Astrocyte of the hippocampus (primary cell): ENCODE measurements at regions not wholly inside any gene's neighbourhood (a gene's known extent, or its start where the extent isn't known, plus 50 kb on each side); places are given as distances from the start of the nearest gene placed in this dataset.

Experiments
- DNase-seq: peaks from one replicate; pipeline ENCODE4 v3.0.0; 2011; ENCODE audit warnings: low read depth, low spot score

- no peak for DNase-seq
Measured at GRCh38 chr3:64998317-64998716, 310.5 kb upstream of the ADAMTS9 start.

DNA sequence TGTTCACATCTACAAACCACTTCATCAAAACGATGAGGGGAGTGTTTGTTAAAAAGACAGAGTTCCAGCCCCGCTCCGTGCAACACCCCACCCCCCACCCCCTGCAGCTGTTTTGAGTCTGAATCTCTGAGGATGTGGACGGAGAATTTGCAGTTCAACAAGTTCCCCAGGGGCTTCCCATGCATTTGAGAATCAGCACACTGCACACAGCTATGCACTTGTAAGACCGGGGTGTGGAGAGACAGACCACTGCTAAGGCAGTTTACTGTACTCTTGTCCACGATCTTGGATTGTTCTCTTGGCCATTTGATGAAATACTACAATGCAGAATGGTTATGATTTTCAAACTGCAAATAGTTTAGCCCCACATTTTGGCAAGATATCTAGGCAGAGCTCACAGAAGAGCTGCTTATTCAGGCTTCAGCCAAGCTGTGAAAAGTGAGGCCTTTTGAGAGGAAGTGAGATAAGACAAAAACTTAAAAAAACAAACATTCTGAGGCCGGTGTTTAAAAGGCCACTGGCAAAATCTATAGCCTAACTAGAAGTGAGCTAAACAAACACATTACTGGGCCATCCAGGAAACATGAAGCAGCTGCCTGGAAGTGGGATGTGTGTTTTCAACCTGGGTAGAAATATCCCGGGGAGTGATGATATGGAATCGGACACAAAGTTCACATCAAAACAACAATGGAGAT is 308.2 kb upstream of the ADAMTS9 start:
- DNase-seq, result peak; percentile 26

- DNase-seq, result no peak
Measured at GRCh38 chr3:64993781-64994180, 306.0 kb upstream of the ADAMTS9 start.

DNA sequence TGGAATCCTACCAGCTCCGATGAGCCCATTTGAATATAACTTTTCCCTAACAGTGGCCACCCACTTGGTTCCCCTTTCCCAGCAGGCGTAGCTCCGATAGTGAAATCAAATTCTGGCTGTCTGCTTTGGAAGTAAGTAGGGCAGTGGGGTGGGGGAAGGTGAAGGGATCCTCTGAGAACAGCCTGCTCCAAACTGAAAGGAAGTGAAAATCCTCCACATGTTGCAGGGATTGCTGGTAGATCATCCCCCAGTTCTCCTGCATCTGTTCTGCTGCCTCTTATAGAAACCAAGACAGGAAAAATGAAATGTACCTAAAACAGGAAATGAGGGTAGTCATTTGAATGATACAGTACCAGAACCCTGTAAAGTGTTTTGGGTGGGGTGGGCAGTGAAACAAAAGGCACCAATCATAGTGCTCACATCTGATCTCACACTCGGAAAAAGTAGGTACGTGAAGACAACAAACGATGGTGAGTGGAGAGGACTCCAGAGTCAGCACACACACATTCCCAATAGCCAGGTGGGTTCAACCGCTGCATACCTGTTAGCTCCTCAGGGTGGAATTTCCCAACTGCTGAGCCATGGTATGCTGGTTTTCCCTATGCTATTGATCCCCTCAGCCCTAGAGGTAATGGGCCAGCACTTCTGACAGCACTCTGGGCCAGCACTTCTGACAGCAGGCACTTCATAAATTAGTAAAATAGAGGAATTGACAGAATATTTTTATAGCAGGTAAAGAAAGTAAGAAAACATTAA is 304.9 kb upstream of the ADAMTS9 start:
- DNase-seq, result no peak

- no peak for DNase-seq
Measured at GRCh38 chr3:64988188-64988587, 300.4 kb upstream of the ADAMTS9 start.

- no peak for DNase-seq
Measured at GRCh38 chr3:64987726-64988125, 299.9 kb upstream of the ADAMTS9 start.

GRCh38 chr3:64985072-64985471 is 297.3 kb upstream of the ADAMTS9 start:
- DNase-seq, result no peak

DNA sequence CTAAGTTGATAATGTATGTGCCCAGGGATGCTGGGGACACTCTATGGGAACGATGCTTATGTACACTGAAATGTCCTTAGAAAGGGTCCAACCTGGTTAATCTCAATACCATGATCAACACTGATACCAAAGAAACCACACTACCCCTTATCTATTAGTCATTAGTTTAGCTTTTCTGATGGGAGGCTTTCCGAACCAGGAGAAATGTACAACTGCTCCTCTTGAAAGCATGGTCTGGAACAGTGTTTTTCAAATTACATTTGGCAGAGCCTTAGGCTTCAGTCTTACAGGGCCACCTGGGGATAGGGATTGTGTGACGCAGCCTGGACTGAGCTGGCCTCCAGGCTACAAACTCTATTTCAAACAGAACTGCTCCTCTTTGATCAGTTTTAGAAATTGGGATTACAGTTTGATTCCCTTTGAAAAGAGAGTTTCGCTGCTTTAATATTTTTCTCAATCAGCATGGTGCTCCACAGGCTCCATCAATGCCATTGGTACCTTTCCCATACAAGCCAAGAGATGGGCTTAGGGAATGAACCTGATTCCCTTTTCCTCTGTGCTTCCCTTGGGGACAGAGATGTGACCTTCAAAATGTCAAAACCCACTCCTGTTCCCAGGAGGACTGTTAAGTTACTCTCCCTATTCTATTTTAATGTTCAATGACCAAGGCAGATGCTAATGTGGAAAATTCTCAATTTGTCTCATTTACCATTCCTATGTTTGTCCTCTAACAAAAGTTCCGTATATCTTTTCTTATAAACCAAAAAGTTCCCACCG is 296.0 kb upstream of the ADAMTS9 start:
- DNase-seq, result no peak

GRCh38 chr3:64977308-64978100 is 289.7 kb upstream of the ADAMTS9 start:
- peak; percentile 89 for DNase-seq

- DNase-seq, result no peak
Measured at GRCh38 chr3:64976456-64976855, 288.7 kb upstream of the ADAMTS9 start.

- DNase-seq, result peak; percentile 69
Measured at GRCh38 chr3:64975147-64975546, 287.3 kb upstream of the ADAMTS9 start.

DNA sequence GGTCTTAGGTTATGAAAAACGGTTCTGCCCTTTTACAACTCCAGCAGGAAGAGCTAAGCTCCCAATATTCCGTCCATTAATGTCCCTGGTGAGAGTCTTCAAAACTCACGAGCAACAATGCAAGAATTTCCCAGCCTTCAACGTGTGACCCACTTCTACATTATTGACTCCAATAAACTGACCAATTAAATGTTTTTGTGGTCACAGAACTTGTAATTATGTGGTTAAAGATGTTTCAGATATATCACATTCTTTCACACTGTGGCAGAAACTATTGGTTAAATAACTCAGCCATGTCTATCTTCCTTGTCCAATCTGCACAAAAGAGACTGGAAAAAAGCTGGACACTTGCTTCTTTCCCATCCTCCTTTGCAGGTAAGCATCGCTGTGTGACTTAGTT is 286.6 kb upstream of the ADAMTS9 start:
- no peak for DNase-seq

DNA sequence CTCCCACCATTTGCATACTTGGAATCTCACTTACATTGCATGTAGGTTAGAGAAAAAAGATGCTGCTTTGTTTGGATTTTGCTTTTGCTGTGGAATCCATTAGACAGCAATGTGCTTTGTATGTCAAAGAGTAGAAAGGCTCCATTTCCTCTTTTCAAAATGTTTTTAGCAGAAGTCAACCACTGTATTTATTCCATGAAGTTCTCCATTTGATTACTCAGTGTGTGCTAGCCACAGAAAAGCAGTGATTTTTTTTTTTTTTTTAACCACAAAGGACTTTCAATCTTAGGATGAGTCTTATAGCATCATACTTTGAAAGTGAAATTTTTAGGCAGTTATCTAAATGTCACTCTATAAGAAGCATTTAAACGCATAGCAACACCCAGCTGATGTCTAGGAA is 285.0 kb upstream of the ADAMTS9 start:
- no peak for DNase-seq

- DNase-seq, result no peak
Measured at GRCh38 chr3:64971602-64972001, 283.8 kb upstream of the ADAMTS9 start.

- no peak for DNase-seq
Measured at GRCh38 chr3:64970634-64971033, 282.8 kb upstream of the ADAMTS9 start.

DNA sequence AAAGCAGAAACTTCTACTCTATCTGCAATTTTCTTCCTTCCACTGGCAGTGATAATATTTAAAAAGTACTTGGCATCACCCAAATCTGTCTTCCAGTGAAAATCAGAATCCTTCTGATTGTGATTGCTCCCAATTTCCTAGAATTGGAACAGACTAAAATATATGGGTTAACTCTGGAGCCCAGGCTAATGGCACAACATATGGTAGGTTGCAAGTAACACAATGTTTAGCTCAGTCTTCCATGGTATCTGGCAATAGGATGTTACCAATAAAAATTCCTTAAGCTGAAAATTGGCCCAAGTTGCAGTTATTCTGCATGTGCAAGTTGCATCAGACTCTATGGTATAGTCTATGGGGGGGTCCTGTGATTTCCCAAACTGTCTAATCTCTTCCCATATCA is 273.5 kb upstream of the ADAMTS9 start:
- DNase-seq, result no peak

DNA sequence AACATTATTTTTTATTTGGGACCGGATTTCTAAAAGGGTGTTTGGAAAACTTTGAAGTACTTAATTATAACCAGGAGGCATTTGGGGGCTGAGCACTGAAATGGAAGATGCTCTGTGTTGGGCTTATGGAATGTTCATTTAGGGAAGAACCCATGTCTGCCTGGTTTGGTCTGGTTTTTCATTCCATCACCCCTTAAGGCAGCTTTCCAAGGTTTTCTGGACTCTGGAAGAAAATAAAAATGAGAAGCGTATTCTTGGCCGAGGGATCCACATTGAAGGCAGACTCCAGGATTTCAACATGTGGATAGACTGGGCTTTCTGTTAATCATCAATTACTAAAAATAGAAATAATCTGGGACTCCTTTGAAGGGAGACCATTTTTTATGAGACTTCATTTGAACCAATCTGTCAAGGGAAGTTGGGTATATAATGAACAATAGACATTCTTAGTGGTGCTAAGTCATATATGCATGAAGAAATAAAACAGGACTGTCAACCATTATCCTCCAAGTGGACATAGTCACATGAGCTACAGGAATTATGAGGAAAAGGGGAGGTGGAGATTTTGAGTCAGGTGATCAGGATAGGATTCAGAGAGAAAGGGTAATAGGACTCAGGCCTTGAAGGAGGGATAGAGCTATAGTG is 270.5 kb upstream of the ADAMTS9 start:
- no peak for DNase-seq

DNA sequence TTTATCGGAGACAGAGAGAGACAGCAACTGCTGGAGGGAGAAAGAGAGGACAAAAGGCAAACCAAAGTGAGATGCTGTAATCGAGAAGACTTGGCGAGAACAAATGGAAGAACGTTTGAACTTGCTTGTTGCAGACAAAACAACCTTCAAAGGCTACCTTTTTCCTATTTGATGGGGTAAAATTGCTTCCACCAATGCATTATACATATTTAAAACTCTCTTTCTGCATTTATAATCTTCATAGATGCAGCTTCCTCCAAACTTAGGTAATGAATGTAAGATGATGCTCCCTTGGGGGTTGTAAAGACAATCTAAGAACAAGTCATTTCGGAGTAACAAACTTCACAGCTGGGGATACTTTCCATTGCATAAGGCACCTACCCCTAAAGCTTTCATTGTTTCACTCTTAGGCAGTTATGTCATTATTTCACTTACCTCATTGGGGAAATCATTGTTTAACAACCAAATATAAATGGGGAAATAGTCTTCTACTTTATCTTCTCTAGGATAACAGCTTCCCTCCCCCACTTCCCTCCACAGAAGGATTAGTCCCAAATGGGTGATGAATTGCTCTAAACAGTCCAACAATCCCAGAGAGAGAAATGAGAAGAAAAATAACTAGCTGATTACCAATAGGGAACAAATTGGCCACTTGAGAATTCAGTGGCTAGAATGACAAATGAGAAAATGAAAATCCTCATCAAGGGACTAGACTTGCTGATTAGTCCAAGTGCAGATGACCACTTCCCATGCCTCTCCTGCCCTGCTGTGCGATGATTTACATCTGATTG is 269.8 kb upstream of the ADAMTS9 start:
- no peak for DNase-seq

- DNase-seq, result no peak
Measured at GRCh38 chr3:64956711-64957325, 269.0 kb upstream of the ADAMTS9 start.
